Inflammatory macrophage treated with lipopolysaccharide for 1 hour (primary cell): ENCODE measurements at regions not wholly inside any gene's neighbourhood (a gene's known extent, or its start where the extent isn't known, plus 50 kb on each side); places are given as distances from the start of the nearest gene placed in this dataset.

ENCODE experiments used
- DNase-seq, 2 donors: peaks; one replicate each; pipeline ENCODE4 v3.0.0-alpha.2; 2020 to 2022

- DNase-seq = no peak
These were observed 56.0 kb downstream of the BOD1L2 start for GRCh38 chr18:57202881-57203280.

GRCh38 chr18:57205641-57206040 is 58.8 kb downstream of the BOD1L2 start:
- DNase-seq = no peak

- DNase-seq = no peak
These were observed 60.4 kb downstream of the BOD1L2 start for GRCh38 chr18:57207124-57207916.

GRCh38 chr18:57208047-57208446 is 61.2 kb downstream of the BOD1L2 start:
- no peak for DNase-seq

GRCh38 chr18:57209713-57210106 is 62.8 kb downstream of the BOD1L2 start:
- peak in 1 of 2 donors; percentile 3 for DNase-seq

GRCh38 chr18:57210107-57210715 is 63.3 kb downstream of the BOD1L2 start:
- peak; percentile 7 to 29 for DNase-seq

- no peak for DNase-seq
These were observed 64.0 kb downstream of the BOD1L2 start for GRCh38 chr18:57210716-57211411.

- no peak for DNase-seq
These were observed 64.5 kb downstream of the BOD1L2 start for GRCh38 chr18:57211412-57211750.

GRCh38 chr18:57211776-57212175 is 64.9 kb downstream of the BOD1L2 start:
- no peak for DNase-seq

GRCh38 chr18:57212678-57213077 is 65.8 kb downstream of the BOD1L2 start:
- DNase-seq = no peak

- DNase-seq = no peak
These were observed 68.1 kb downstream of the BOD1L2 start for GRCh38 chr18:57214976-57215375.

- no peak for DNase-seq
These were observed 71.4 kb downstream of the BOD1L2 start for GRCh38 chr18:57218281-57218680.

GRCh38 chr18:57219964-57220363 is 73.1 kb downstream of the BOD1L2 start:
- DNase-seq = no peak

- DNase-seq = no peak
These were observed 73.6 kb downstream of the BOD1L2 start for GRCh38 chr18:57220480-57220879.

- no peak for DNase-seq
These were observed 74.1 kb downstream of the BOD1L2 start for GRCh38 chr18:57220930-57221483.

- no peak for DNase-seq
These were observed 76.4 kb downstream of the BOD1L2 start for GRCh38 chr18:57223144-57223870.

GRCh38 chr18:57230861-57231585 is 84.1 kb downstream of the BOD1L2 start:
- DNase-seq = no peak

GRCh38 chr18:57231864-57232263 is 85.0 kb downstream of the BOD1L2 start:
- DNase-seq = no peak

- DNase-seq = no peak
These were observed 87.5 kb downstream of the BOD1L2 start for GRCh38 chr18:57234346-57234745.

- no peak for DNase-seq
These were observed 95.0 kb downstream of the BOD1L2 start for GRCh38 chr18:57241869-57242268.

GRCh38 chr18:57242285-57242684 is 95.4 kb downstream of the BOD1L2 start:
- no peak for DNase-seq

- no peak for DNase-seq
These were observed 96.8 kb downstream of the BOD1L2 start for GRCh38 chr18:57243624-57244179.
